GM20000 (cell line): ENCODE measurements at regions not wholly inside any gene's neighbourhood (a gene's known extent, or its start where the extent isn't known, plus 50 kb on each side); places are given as distances from the start of the nearest gene placed in this dataset.

Experiments used
- DNase-seq: peaks from one replicate; pipeline ENCODE4 v3.0.0; 2012; ENCODE audit warnings: low spot score
- CTCF ChIP-seq: IDR thresholded peaks from 2 replicates; pipeline ENCODE4 v1.5.1; 2012; ENCODE audit warnings: mild to moderate bottlenecking, control low read depth; ENCODE audit errors: extremely low read depth, missing control alignments

GRCh38 chr11:98871690-98872089, 149.1 kb upstream of the CNTN5 start:
- DNase-seq: no peak
- TF ChIP-seq CTCF: no peak

GRCh38 chr11:98874050-98874449, 146.7 kb upstream of the CNTN5 start:
- DNase-seq: no peak
- no peak for TF ChIP-seq CTCF

- TF ChIP-seq CTCF: no peak
- no peak for DNase-seq
Measured at GRCh38 chr11:98895936-98896335, 124.8 kb upstream of the CNTN5 start.

- no peak for DNase-seq
- TF ChIP-seq CTCF: no peak
Measured at GRCh38 chr11:98940913-98941312, 79.8 kb upstream of the CNTN5 start.

- DNase-seq: no peak
- no peak for TF ChIP-seq CTCF
Measured at GRCh38 chr11:98944461-98944860, 76.3 kb upstream of the CNTN5 start.

GRCh38 chr11:98952107-98952506, 68.6 kb upstream of the CNTN5 start:
- no peak for DNase-seq

DNA sequence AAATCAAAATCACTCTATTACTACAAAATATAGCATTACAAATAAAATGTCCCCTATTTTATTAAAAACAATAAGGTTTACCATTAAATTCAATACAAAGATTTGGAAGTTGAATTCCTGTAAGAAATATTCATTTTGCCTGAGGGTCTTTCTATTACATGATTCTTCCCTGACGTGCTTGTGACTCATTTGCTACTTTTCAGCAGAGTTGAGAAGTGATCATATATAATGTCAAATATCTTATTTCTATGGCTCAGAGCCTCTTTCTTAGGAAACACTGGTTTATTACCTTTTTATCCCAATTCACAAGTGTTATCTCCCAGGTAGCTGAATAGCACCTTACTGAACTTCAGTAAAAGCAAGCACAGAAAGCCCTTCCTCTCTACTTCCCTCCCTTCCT, 65.2 kb upstream of the CNTN5 start:
- no peak for TF ChIP-seq CTCF
- no peak for DNase-seq

More at GRCh38 chr11:98952107-98952506, 68.6 kb upstream of the CNTN5 start:
- TF ChIP-seq CTCF: no peak
